MM.1S (cell line): ENCODE measurements at regions not wholly inside any gene's neighbourhood (a gene's known extent, or its start where the extent isn't known, plus 50 kb on each side); places are given as distances from the start of the nearest gene placed in this dataset.

ENCODE experiments used
- CTCF ChIP-seq: fragments of 300-600 bp; sonication (generic); IDR thresholded peaks from 2 replicates; pipeline ENCODE4 v1.5.1; 2016; ENCODE audit warnings: antibody characterized with exemption, low read length, mixed read lengths
- EZH2 ChIP-seq: fragments of 300-600 bp; sonication (generic); optimal IDR thresholded peaks from 2 replicates; pipeline ENCODE3; 2017; ENCODE audit warnings: low read depth, mild to moderate bottlenecking, antibody characterized with exemption, low read length, mixed read lengths
- EZH2phosphoT487 ChIP-seq: fragments of 300-600 bp; sonication (generic); IDR thresholded peaks from 2 replicates; pipeline ENCODE4 v1.6.1; 2018; ENCODE audit warnings: antibody characterized with exemption, low read length

- no peak for TF ChIP-seq CTCF
- no peak for TF ChIP-seq EZH2phosphoT487
- TF ChIP-seq EZH2: no peak
Measured at GRCh38 chr2:67560771-67561456, 163.8 kb downstream of the ETAA1 start.
